ENCODE measurements at regions not wholly inside any gene's neighbourhood (a gene's known extent, or its start where the extent isn't known, plus 50 kb on each side); places are given as distances from the start of the nearest gene placed in this dataset.

DNA sequence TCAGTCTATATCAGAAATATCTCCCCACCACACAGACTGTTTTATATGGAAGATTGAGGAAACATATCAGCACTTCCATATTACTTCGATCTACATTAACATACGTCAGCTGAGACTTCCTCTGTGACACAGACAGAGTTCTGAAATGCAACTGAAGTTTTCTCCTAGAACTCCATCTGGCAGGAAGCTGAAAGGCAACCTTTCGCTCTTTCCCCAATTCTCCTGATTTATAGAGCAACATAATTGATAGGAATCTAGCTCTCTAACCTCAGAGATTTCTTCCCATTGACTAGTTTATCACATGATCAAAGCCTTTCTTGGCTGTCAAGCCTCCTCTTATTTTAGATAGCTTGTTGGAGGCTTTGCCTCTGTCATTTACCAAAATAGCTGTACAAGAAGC, 806.7 kb upstream of the CHAC2 start:
- ChIA-PET POLR2A (ENCODE audit: low non-redundant PET) (no interaction called here), CTCF (no interaction called here)
- Histone ChIP-seq H3K27ac (ENCODE audit: low read depth, low read length, poor library complexity, severe bottlenecking) (no peak overlapping the region), H3K9me3 (ENCODE audit: low read depth, low read length, poor library complexity, severe bottlenecking) (no peaks in the 10 kb centered on the region), H3K4me1 (ENCODE audit: insufficient read depth, low read length, poor library complexity, severe bottlenecking) (no peaks in the 10 kb centered on the region), H3K36me3 (ENCODE audit: insufficient read depth, low read length, poor library complexity, severe bottlenecking) (no peaks in the 10 kb centered on the region), H3K4me3 (ENCODE audit: low read depth, low read length, poor library complexity, severe bottlenecking) (no peak overlapping the region), H3K27me3 (replicated peaks; ENCODE audit: insufficient read depth, low read depth, low read length, poor library complexity) (no peaks in the 10 kb centered on the region)
- no peak for DNase-seq (ENCODE audit: low spot score)
- BruUV-seq (replicated peaks): no TSS peak
- intact Hi-C loops (cut with micrococcal nuclease; ENCODE audit: unreplicated experiment): no loop called here
- TF ChIP-seq, protein P1, sequence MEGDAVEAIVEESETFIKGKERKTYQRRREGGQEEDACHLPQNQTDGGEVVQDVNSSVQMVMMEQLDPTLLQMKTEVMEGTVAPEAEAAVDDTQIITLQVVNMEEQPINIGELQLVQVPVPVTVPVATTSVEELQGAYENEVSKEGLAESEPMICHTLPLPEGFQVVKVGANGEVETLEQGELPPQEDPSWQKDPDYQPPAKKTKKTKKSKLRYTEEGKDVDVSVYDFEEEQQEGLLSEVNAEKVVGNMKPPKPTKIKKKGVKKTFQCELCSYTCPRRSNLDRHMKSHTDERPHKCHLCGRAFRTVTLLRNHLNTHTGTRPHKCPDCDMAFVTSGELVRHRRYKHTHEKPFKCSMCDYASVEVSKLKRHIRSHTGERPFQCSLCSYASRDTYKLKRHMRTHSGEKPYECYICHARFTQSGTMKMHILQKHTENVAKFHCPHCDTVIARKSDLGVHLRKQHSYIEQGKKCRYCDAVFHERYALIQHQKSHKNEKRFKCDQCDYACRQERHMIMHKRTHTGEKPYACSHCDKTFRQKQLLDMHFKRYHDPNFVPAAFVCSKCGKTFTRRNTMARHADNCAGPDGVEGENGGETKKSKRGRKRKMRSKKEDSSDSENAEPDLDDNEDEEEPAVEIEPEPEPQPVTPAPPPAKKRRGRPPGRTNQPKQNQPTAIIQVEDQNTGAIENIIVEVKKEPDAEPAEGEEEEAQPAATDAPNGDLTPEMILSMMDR (conservative IDR thresholded peaks at IDR 0.05; ENCODE audit: low read depth, low read length): no peak
- no peak for TF ChIP-seq EZH2 (IDR thresholded peaks at IDR 0.05; ENCODE audit: borderline replicate concordance, low read depth, low read length, poor library complexity, severe bottlenecking)

DNA sequence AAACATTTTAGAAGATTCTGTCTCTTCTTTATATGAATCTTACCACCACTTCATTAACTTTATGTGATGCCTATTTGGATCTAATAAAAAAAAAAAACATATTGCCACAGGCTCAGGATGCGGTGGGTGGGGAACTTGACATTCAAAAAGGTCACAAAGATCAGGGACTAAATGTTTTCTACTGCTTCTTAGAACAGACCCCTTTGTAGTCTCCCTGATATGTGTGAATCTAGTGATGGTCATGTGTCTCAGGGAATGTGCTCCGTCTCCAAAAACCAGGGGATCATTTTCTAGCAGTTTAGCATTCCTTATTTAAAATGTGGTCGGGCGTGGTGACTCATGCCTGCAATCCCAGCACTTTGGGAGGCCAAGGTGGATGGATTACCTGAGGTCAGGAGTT, 807.8 kb upstream of the CHAC2 start:
- Histone ChIP-seq H3K4me1 (ENCODE audit: insufficient read depth, low read length, poor library complexity, severe bottlenecking) (no peaks in the 10 kb centered on the region), H3K27ac (ENCODE audit: low read depth, low read length, poor library complexity, severe bottlenecking) (no peak overlapping the region), H3K36me3 (ENCODE audit: insufficient read depth, low read length, poor library complexity, severe bottlenecking) (no peaks in the 10 kb centered on the region), H3K27me3 (replicated peaks; ENCODE audit: insufficient read depth, low read depth, low read length, poor library complexity) (no peaks in the 10 kb centered on the region), H3K9me3 (ENCODE audit: low read depth, low read length, poor library complexity, severe bottlenecking) (no peaks in the 10 kb centered on the region), H3K4me3 (ENCODE audit: low read depth, low read length, poor library complexity, severe bottlenecking) (no peak overlapping the region)
- no peak for DNase-seq (ENCODE audit: low spot score)
- TF ChIP-seq EZH2 (IDR thresholded peaks at IDR 0.05; ENCODE audit: borderline replicate concordance, low read depth, low read length, poor library complexity, severe bottlenecking): no peak
- TF ChIP-seq, protein P1 (conservative IDR thresholded peaks at IDR 0.05; ENCODE audit: low read depth, low read length): no peak
- intact Hi-C loops (cut with micrococcal nuclease; ENCODE audit: unreplicated experiment): no loop called here
- BruUV-seq (replicated peaks): no TSS peak
- POLR2A ChIA-PET (ENCODE audit: low non-redundant PET): no interaction called here
- CTCF ChIA-PET: no interaction called here

DNA sequence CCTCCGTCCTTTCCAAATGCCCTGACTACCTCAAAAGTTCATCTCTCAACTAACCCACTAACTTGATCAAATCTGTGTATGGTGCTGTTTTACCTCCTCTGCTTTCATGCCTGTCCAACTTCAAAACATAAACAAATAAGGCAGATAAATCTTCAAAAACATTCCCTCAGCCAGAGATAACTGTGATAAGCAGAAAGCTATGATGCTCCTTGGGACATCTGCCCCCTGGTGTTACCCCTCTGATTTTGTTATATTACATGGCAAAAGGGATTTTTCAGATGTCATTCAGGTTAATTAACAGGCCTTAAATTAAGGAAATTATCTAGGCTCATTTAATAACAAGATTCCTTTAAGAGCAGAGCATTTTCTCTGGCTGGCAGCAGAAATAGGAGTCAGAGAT, 810.8 kb upstream of the CHAC2 start:
- Histone ChIP-seq H3K4me1 (ENCODE audit: insufficient read depth, low read length, poor library complexity, severe bottlenecking) (no peaks in the 10 kb centered on the region), H3K9me3 (ENCODE audit: low read depth, low read length, poor library complexity, severe bottlenecking) (no peaks in the 10 kb centered on the region), H3K4me3 (ENCODE audit: low read depth, low read length, poor library complexity, severe bottlenecking) (no peak overlapping the region), H3K36me3 (ENCODE audit: insufficient read depth, low read length, poor library complexity, severe bottlenecking) (no peaks in the 10 kb centered on the region), H3K27me3 (replicated peaks; ENCODE audit: insufficient read depth, low read depth, low read length, poor library complexity) (no peaks in the 10 kb centered on the region), H3K27ac (ENCODE audit: low read depth, low read length, poor library complexity, severe bottlenecking) (no peak overlapping the region)
- BruUV-seq (replicated peaks): no TSS peak
- intact Hi-C loops (cut with micrococcal nuclease; ENCODE audit: unreplicated experiment): no loop called here
- ChIA-PET POLR2A (ENCODE audit: low non-redundant PET) (no interaction called here), CTCF (no interaction called here)
- DNase-seq (ENCODE audit: low spot score): no peak
- TF ChIP-seq EZH2 (IDR thresholded peaks at IDR 0.05; ENCODE audit: borderline replicate concordance, low read depth, low read length, poor library complexity, severe bottlenecking): no peak
- TF ChIP-seq, protein P1 (conservative IDR thresholded peaks at IDR 0.05; ENCODE audit: low read depth, low read length): no peak
